B cell (primary cell): ENCODE measurements at regions not wholly inside any gene's neighbourhood (a gene's known extent, or its start where the extent isn't known, plus 50 kb on each side); places are given as distances from the start of the nearest gene placed in this dataset.

Source experiments
- ATAC-seq: fragments of 200-7000 bp; cut with Tn5 transposase; one replicate; pipeline ENCODE4 v1.10.0; 2021; ENCODE audit warnings: low read depth, mild to moderate bottlenecking, moderate number of reproducible peaks, moderate library complexity
- CTCF ChIA-PET: fragments of 350-600 bp; sonication (Branson Sonifier 250); formaldehyde crosslinking; loops from one replicate; lab custom pipeline; 2021; ENCODE audit warnings: antibody characterized with exemption, inconsistent platforms; lab: Charles Lee
- POLR2A ChIA-PET: fragments of 350-600 bp; sonication (Branson Sonifier 250); formaldehyde crosslinking; loops from one replicate; lab custom pipeline; 2021; ENCODE audit warnings: antibody characterized with exemption; lab: Charles Lee
- DNase-seq: peaks from one replicate; pipeline ENCODE4 v3.0.0; 2013
- H2AFZ ChIP-seq: 2 replicates; pipeline ENCODE4 v1.6.1; 2012; ENCODE audit warnings: mild to moderate bottlenecking, low read depth, low read length; ENCODE audit not compliant: insufficient read depth, poor library complexity, severe bottlenecking
- H3K27ac ChIP-seq, 2 donors: 1 replicate in 1 of 2; 2 replicates in 1 of 2; pipeline ENCODE4 v1.5.1; 2012 to 2013; ENCODE audit warnings: low read length in 2 of 2, mild to moderate bottlenecking in 2 of 2, moderate library complexity in 1 of 2
- H3K27me3 ChIP-seq, 4 experiments: fragments of 200-600 bp in 1 of 4; sonication (generic) in 1 of 4; replicated peaks in 1 of 4; 1 replicate in 2 of 4; 2 replicates in 2 of 4; pipeline versions ENCODE4 v1.6.1 to v1.7.0; 2013 to 2016; ENCODE audit warnings: low read length in 3 of 4, mild to moderate bottlenecking in 2 of 4, mixed read lengths in 1 of 4, moderate library complexity in 1 of 4; ENCODE audit not compliant: insufficient read depth in 4 of 4, control insufficient read depth in 3 of 4; ENCODE audit errors: control extremely low read depth in 1 of 4
- H3K36me3 ChIP-seq, 2 experiments: replicated peaks in 1 of 2; 1 replicate in 1 of 2; 2 replicates in 1 of 2; pipeline versions ENCODE4 v1.6.1 to v1.7.1; 2013; ENCODE audit warnings: low read length in 1 of 2; ENCODE audit not compliant: insufficient read depth in 2 of 2, control insufficient read depth in 1 of 2; ENCODE audit errors: control extremely low read depth in 1 of 2, extremely low read depth in 1 of 2
- H3K4me1 ChIP-seq, 2 donors: fragments of 200-600 bp in 1 of 2; sonication (generic) in 1 of 2; 1 replicate in 1 of 2; 2 replicates in 1 of 2; pipeline versions ENCODE4 v1.5.1 to v1.6.1; 2013 to 2017; ENCODE audit warnings: low read length in 2 of 2; ENCODE audit not compliant: control insufficient read depth in 2 of 2, insufficient read depth in 2 of 2
- H3K4me2 ChIP-seq: replicated peaks from 2 replicates; pipeline ENCODE3; 2012; ENCODE audit warnings: mild to moderate bottlenecking, low read depth, low read length; ENCODE audit not compliant: poor library complexity, severe bottlenecking
- H3K4me3 ChIP-seq, 5 experiments: fragments of 200-600 bp in 1 of 5; sonication (generic) in 1 of 5; 1 replicate in 3 of 5; 2 replicates in 2 of 5; pipeline versions ENCODE4 v1.5.1 to v1.7.0; 2011 to 2016; ENCODE audit warnings: low read length in 4 of 5, mild to moderate bottlenecking in 4 of 5, low read depth in 2 of 5, control low read depth in 1 of 5, moderate library complexity in 1 of 5; ENCODE audit not compliant: insufficient read depth in 1 of 5; ENCODE audit errors: control extremely low read depth in 1 of 5, extremely low read depth in 1 of 5
- H3K79me2 ChIP-seq: fragments of 200-600 bp; sonication (generic); one replicate; pipeline ENCODE4 v1.6.0; 2016; ENCODE audit warnings: low read length; ENCODE audit not compliant: control insufficient read depth, insufficient read depth
- H3K9ac ChIP-seq: fragments of 200-600 bp; sonication (generic); 2 replicates; pipeline ENCODE4 v1.6.1; 2017; ENCODE audit warnings: mild to moderate bottlenecking, low read length, moderate library complexity
- H3K9me3 ChIP-seq, 3 donors: one replicate each; pipeline versions ENCODE4 v1.6.1 to v1.7.1; 2013; ENCODE audit warnings: low read length in 2 of 3; ENCODE audit not compliant: control insufficient read depth in 2 of 3, insufficient read depth in 1 of 3; ENCODE audit errors: control extremely low read depth in 1 of 3
- H4K20me1 ChIP-seq: 2 replicates; pipeline ENCODE4 v1.6.0; 2012; ENCODE audit warnings: mild to moderate bottlenecking, low read length; ENCODE audit not compliant: insufficient read depth, control insufficient read depth, poor library complexity, severe bottlenecking
- H3K27ac Mint-ChIP-seq: one replicate; pipeline ENCODE4 v1.8.0; 2021; ENCODE audit warnings: mixed read lengths
- H3K27me3 Mint-ChIP-seq: one replicate; pipeline ENCODE4 v1.8.0; 2021; ENCODE audit warnings: mixed read lengths
- H3K4me1 Mint-ChIP-seq: one replicate; pipeline ENCODE4 v1.8.0; 2021; ENCODE audit warnings: mixed read lengths
- H3K4me3 Mint-ChIP-seq: one replicate; pipeline ENCODE4 v1.8.0; 2021; ENCODE audit warnings: mixed read lengths
- H3K9me3 Mint-ChIP-seq: one replicate; pipeline ENCODE4 v1.8.0; 2022; ENCODE audit warnings: mixed read lengths; ENCODE audit not compliant: insufficient read depth
- CTCF ChIP-seq: fragments of 200-600 bp; IDR thresholded peaks from one replicate; pipeline ENCODE4 v1.8.0; 2022; ENCODE audit warnings: antibody characterized with exemption, mild to moderate bottlenecking
- EZH2 ChIP-seq: IDR thresholded peaks from 2 replicates; pipeline ENCODE4 v1.6.1; 2012; ENCODE audit warnings: borderline replicate concordance, low read depth, mild to moderate bottlenecking, moderate library complexity, low read length; ENCODE audit not compliant: insufficient read depth, poor library complexity, severe bottlenecking
- WGBS: methylation state at CpG from one replicate; pipeline ENCODE4 v1.1.5; 2013; ENCODE audit warnings: missing lambda C conversion rate; ENCODE audit not compliant: insufficient coverage; 5-methylcytosine and 5-hydroxymethylcytosine counted together
- intact Hi-C: fragments of 100-400 bp; cut with micrococcal nuclease; formaldehyde crosslinking; loops from one replicate; pipeline ENCODE4 v1.10.0; 2022

- H3K9me3 ChIP-seq: no peaks in the 10 kb centered on the region
- DNase-seq (no peak), ATAC-seq (no peak)
- Mint-ChIP-seq H3K27me3 (no peaks in the 10 kb centered on the region), H3K4me3 (no peak overlapping the region), H3K27ac (no peak overlapping the region), H3K9me3 (peaks cover 2% of the 10 kb centered on the region), H3K4me1 (no peaks in the 10 kb centered on the region)
- H2AFZ ChIP-seq: no peak overlapping the region
- no CpG with 5 or more reads among the region's 2 CpGs for WGBS
- no peak overlapping the region for H3K27ac ChIP-seq
- H4K20me1 ChIP-seq: no peaks in the 10 kb centered on the region
- no peaks in the 10 kb centered on the region for H3K4me1 ChIP-seq
- H3K79me2 ChIP-seq: no peaks in the 10 kb centered on the region
- H3K4me3 ChIP-seq: no peak overlapping the region
- H3K36me3 ChIP-seq: no peaks in the 10 kb centered on the region
- intact Hi-C loops: no loop called here
- no peaks in the 10 kb centered on the region for H3K27me3 ChIP-seq
- POLR2A ChIA-PET: no interaction called here
- CTCF ChIA-PET: no interaction called here
- no peak for TF ChIP-seq EZH2
- no peak for TF ChIP-seq CTCF
- H3K9ac ChIP-seq: no peak overlapping the region
- no peak overlapping the region for H3K4me2 ChIP-seq
These were observed 637.8 kb upstream of the ADGRL3 start for GRCh38 chr4:60562334-60562733.

DNA sequence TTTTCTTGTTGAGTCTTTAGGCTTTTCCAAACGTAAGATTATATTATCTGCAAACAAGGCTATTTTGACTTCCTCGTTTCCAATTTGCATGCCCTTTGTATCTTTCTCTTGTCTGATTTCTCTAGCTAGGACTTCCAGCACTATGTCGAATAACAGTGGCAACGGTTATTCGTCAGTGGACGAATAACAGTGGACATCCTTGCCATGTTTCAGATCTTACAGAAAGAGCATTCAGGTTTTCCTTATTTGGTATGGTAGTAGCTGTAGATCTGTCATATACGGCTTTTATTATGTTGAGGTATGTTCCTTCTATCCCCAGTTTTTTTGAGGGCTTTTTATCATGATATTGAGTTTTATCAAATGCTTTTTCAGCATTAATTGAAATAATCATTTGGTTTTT lies 634.6 kb upstream of the ADGRL3 start:
- ChIA-PET POLR2A (no interaction called here), CTCF (no interaction called here)
- Histone ChIP-seq H3K9me3 (peaks cover 0 to 5% (median 0%) of the 10 kb centered on the region in 3 donors), H4K20me1 (no peaks in the 10 kb centered on the region), H3K79me2 (no peaks in the 10 kb centered on the region), H3K36me3 (no peaks in the 10 kb centered on the region), H3K27me3 (no peaks in the 10 kb centered on the region), H2AFZ (no peak overlapping the region), H3K4me2 (no peak overlapping the region), H3K27ac (no peak overlapping the region), H3K9ac (no peak overlapping the region), H3K4me1 (no peaks in the 10 kb centered on the region), H3K4me3 (no peak overlapping the region)
- Mint-ChIP-seq H3K27me3 (no peaks in the 10 kb centered on the region), H3K27ac (no peak overlapping the region), H3K4me3 (no peak overlapping the region), H3K9me3 (peaks cover 5% of the 10 kb centered on the region), H3K4me1 (no peaks in the 10 kb centered on the region)
- intact Hi-C loops: no loop called here
- TF ChIP-seq CTCF (no peak), EZH2 (no peak)
- 90% methylated on average over 4 of the region's 7 CpGs for WGBS
- no peak for ATAC-seq
- DNase-seq: no peak
